Epithelial cell of proximal tubule (primary cell): ENCODE measurements at regions not wholly inside any gene's neighbourhood (a gene's known extent, or its start where the extent isn't known, plus 50 kb on each side); places are given as distances from the start of the nearest gene placed in this dataset.
"Not testable (repeated sequence)": the region's sequence is repeated elsewhere in the genome, so short reads cannot be mapped to it uniquely, and the experiment has no call there.

Experiments used
- DNase-seq: peaks from one replicate; pipeline ENCODE4 v3.0.0-alpha.2; 2011; ENCODE audit warnings: low read depth
- H3K4me3 ChIP-seq: 2 replicates; pipeline ENCODE4 v1.5.1; 2011; ENCODE audit warnings: low read depth, mild to moderate bottlenecking, low read length
- CTCF ChIP-seq: conservative IDR thresholded peaks from 2 replicates; pipeline ENCODE4 v1.5.1; 2012; ENCODE audit warnings: low read depth, mild to moderate bottlenecking, low read length

GRCh38 chr5:74450095-74450494 lies 190.4 kb downstream of the ENC1 start:
- no peak overlapping the region for H3K4me3 ChIP-seq
- no peak for TF ChIP-seq CTCF
- no peak for DNase-seq

- no peak overlapping the region for H3K4me3 ChIP-seq
- TF ChIP-seq CTCF = no peak
- no peak for DNase-seq
Observed at GRCh38 chr5:74446725-74447241, 193.7 kb downstream of the ENC1 start.

GRCh38 chr5:74442466-74442865 lies 198.1 kb downstream of the ENC1 start:
- DNase-seq = no peak
- no peak for TF ChIP-seq CTCF
- H3K4me3 ChIP-seq = no peak overlapping the region

- H3K4me3 ChIP-seq = no peak overlapping the region
- TF ChIP-seq CTCF = no peak
- no peak for DNase-seq
Observed at GRCh38 chr5:74441616-74442015, 198.9 kb downstream of the ENC1 start.

GRCh38 chr5:74440341-74440740 lies 200.2 kb downstream of the ENC1 start:
- H3K4me3 ChIP-seq = no peak overlapping the region
- DNase-seq = no peak
- no peak for TF ChIP-seq CTCF

GRCh38 chr5:74437870-74438269 lies 202.7 kb downstream of the ENC1 start:
- not testable (repeated sequence) for H3K4me3 ChIP-seq, DNase-seq

- no peak for DNase-seq
- no peak for TF ChIP-seq CTCF
- no peak overlapping the region for H3K4me3 ChIP-seq
Observed at GRCh38 chr5:74433896-74434829, 206.4 kb downstream of the ENC1 start.
